H1 (cell line): ENCODE measurements at regions not wholly inside any gene's neighbourhood (a gene's known extent, or its start where the extent isn't known, plus 50 kb on each side); places are given as distances from the start of the nearest gene placed in this dataset.
A peak's percentile ranks its signal among the peaks of the same experiment; 100 is the strongest.

Experiments
- CTCF ChIA-PET: fragments of 300-600 bp; sonication (Branson Sonifier 250); formaldehyde crosslinking; loops from one replicate; lab custom pipeline; 2021; ENCODE audit not compliant: partially characterized antibody; lab: Charles Lee
- POLR2A ChIA-PET: fragments of 300-600 bp; sonication (Branson Sonifier 250); formaldehyde crosslinking; loops from one replicate; lab custom pipeline; 2021; ENCODE audit warnings: inconsistent platforms; ENCODE audit not compliant: partially characterized antibody; lab: Charles Lee
- DNase-seq, 2 experiments: peaks; one replicate each; pipeline versions ENCODE4 v3.0.0 to v3.0.0-alpha.2; 2010 to 2022; ENCODE audit warnings: low spot score in 2 of 2, low read depth in 1 of 2, mixed read lengths in 1 of 2
- FAIRE-seq: peaks from 2 replicates; lab custom pipeline; 2011; peaks lifted over from hg19 to GRCh38; lab: Jason Lieb, UNC
- H2AFZ ChIP-seq: 2 replicates; pipeline ENCODE4 v1.8.1; 2012; ENCODE audit warnings: low read length, inconsistent platforms
- H2AK5ac ChIP-seq: 2 replicates; pipeline ENCODE4 v1.6.1; 2013; ENCODE audit warnings: low read depth, low read length
- H2BK120ac ChIP-seq: replicated peaks from 2 replicates; pipeline ENCODE3; 2013; ENCODE audit warnings: low read depth, low read length, inconsistent platforms
- H2BK12ac ChIP-seq: 2 replicates; pipeline ENCODE4 v1.6.1; 2013; ENCODE audit warnings: low read depth, low read length
- H2BK15ac ChIP-seq: 2 replicates; pipeline ENCODE4 v1.6.1; 2013; ENCODE audit warnings: low read length
- H2BK20ac ChIP-seq: 2 replicates; pipeline ENCODE4 v1.6.1; 2013; ENCODE audit warnings: low read length
- H2BK5ac ChIP-seq: 2 replicates; pipeline ENCODE4 v1.6.1; 2013; ENCODE audit warnings: low read depth, low read length
- H3K14ac ChIP-seq: 2 replicates; pipeline ENCODE4 v1.6.1; 2013; ENCODE audit warnings: inconsistent platforms; ENCODE audit not compliant: insufficient read length
- H3K18ac ChIP-seq: 2 replicates; pipeline ENCODE4 v1.6.1; 2013; ENCODE audit warnings: low read length; ENCODE audit errors: extremely low read depth
- H3K23ac ChIP-seq: 2 replicates; pipeline ENCODE4 v1.6.1; 2013; ENCODE audit warnings: inconsistent platforms; ENCODE audit not compliant: insufficient read length
- H3K23me2 ChIP-seq: 2 replicates; pipeline ENCODE4 v1.6.1; 2013; ENCODE audit warnings: low read depth, low read length
- H3K27ac ChIP-seq: 2 replicates; pipeline ENCODE4 v1.6.1; 2011; ENCODE audit warnings: low read depth, low read length, inconsistent platforms
- H3K27me3 ChIP-seq, 4 experiments: replicated peaks in 1 of 4; 1 replicate in 1 of 4; 2 replicates in 3 of 4; pipeline versions ENCODE4 v1.6.1 to v1.8.1; 2011 to 2013; ENCODE audit warnings: low read length in 3 of 4, mild to moderate bottlenecking in 3 of 4, inconsistent platforms in 2 of 4, mixed read lengths in 2 of 4, moderate library complexity in 1 of 4; ENCODE audit not compliant: control insufficient read depth in 3 of 4, insufficient read depth in 3 of 4; ENCODE audit errors: extremely low read depth in 1 of 4
- H3K36me3 ChIP-seq, 4 experiments: 2 replicates each; pipeline versions ENCODE4 v1.6.1 to v1.8.1; 2011 to 2013; ENCODE audit warnings: mild to moderate bottlenecking in 4 of 4, low read length in 3 of 4, moderate library complexity in 2 of 4, control low read depth in 1 of 4, inconsistent platforms in 1 of 4; ENCODE audit not compliant: insufficient read depth in 4 of 4, control insufficient read depth in 2 of 4
- H3K4ac ChIP-seq: replicated peaks from 2 replicates; pipeline ENCODE3; 2013; ENCODE audit warnings: low read length, low read depth, mixed read lengths, inconsistent platforms; ENCODE audit not compliant: insufficient read length
- H3K4me1 ChIP-seq, 4 experiments: replicated peaks in 1 of 4; 1 replicate in 1 of 4; 2 replicates in 3 of 4; pipeline versions ENCODE4 v1.6.1 to v1.8.1; 2011 to 2013; ENCODE audit warnings: low read length in 3 of 4, inconsistent platforms in 2 of 4, mixed read lengths in 1 of 4; ENCODE audit not compliant: insufficient read depth in 4 of 4, control insufficient read depth in 3 of 4
- H3K4me2 ChIP-seq, 2 experiments: 2 replicates each; pipeline versions ENCODE4 v1.6.1 to v1.8.1; 2011 to 2013; ENCODE audit warnings: low read depth in 2 of 2, low read length in 2 of 2, control low read depth in 1 of 2, inconsistent platforms in 1 of 2, mild to moderate bottlenecking in 1 of 2; ENCODE audit not compliant: insufficient read depth in 1 of 2
- H3K4me3 ChIP-seq, 4 experiments: fragments of 200-600, 300-600 bp in 1 of 4; sonication (generic), shearing (Covaris generic), sonication (Bioruptor Twin) in 1 of 4; 2 replicates each; pipeline versions ENCODE4 v1.5.1 to v1.8.1; 2011 to 2016; ENCODE audit warnings: low read length in 4 of 4, low read depth in 3 of 4, control low read depth in 2 of 4, inconsistent platforms in 2 of 4, mild to moderate bottlenecking in 2 of 4, mixed read lengths in 1 of 4, moderate library complexity in 1 of 4; ENCODE audit not compliant: insufficient read depth in 2 of 4; ENCODE audit errors: extremely low read depth in 1 of 4
- H3K56ac ChIP-seq: replicated peaks from 2 replicates; pipeline ENCODE3; 2013; ENCODE audit warnings: low read depth, mild to moderate bottlenecking, mixed read lengths, low read length, inconsistent platforms; ENCODE audit not compliant: insufficient read length
- H3K79me1 ChIP-seq: 2 replicates; pipeline ENCODE4 v1.6.1; 2013; ENCODE audit warnings: low read depth, low read length, control low read depth
- H3K79me2 ChIP-seq, 2 experiments: 2 replicates each; pipeline versions ENCODE4 v1.6.1 to v1.8.1; 2012 to 2013; ENCODE audit warnings: low read length in 2 of 2, mild to moderate bottlenecking in 2 of 2, inconsistent platforms in 1 of 2; ENCODE audit not compliant: insufficient read depth in 2 of 2, control insufficient read depth in 1 of 2
- H3K9ac ChIP-seq, 4 experiments: replicated peaks in 1 of 4; 1 replicate in 1 of 4; 2 replicates in 3 of 4; pipeline versions ENCODE4 v1.6.1 to v1.8.1; 2011 to 2013; ENCODE audit warnings: low read depth in 3 of 4, low read length in 3 of 4, control low read depth in 2 of 4, mild to moderate bottlenecking in 2 of 4, moderate library complexity in 2 of 4, inconsistent platforms in 1 of 4; ENCODE audit errors: extremely low read depth in 1 of 4
- H3K9me3 ChIP-seq, 2 experiments: 2 replicates each; pipeline versions ENCODE4 v1.6.1 to v1.8.1; 2012 to 2013; ENCODE audit warnings: mild to moderate bottlenecking in 2 of 2, moderate library complexity in 2 of 2, control low read depth in 1 of 2, inconsistent platforms in 1 of 2, low read depth in 1 of 2, low read length in 1 of 2, mixed read lengths in 1 of 2; ENCODE audit not compliant: insufficient read depth in 2 of 2
- H4K20me1 ChIP-seq, 2 experiments: replicated peaks in 1 of 2; 2 replicates each; pipeline versions ENCODE3 to v1.8.1; 2011 to 2013; ENCODE audit warnings: inconsistent platforms in 2 of 2, low read length in 2 of 2, mild to moderate bottlenecking in 1 of 2; ENCODE audit not compliant: insufficient read depth in 2 of 2, control insufficient read depth in 1 of 2
- H4K5ac ChIP-seq: 2 replicates; pipeline ENCODE4 v1.6.1; 2013; ENCODE audit warnings: low read length, low read depth, mixed read lengths, inconsistent platforms; ENCODE audit not compliant: insufficient read length
- H4K8ac ChIP-seq: 2 replicates; pipeline ENCODE4 v1.8.0; 2013; ENCODE audit warnings: mild to moderate bottlenecking, moderate library complexity, low read length, inconsistent platforms; ENCODE audit not compliant: insufficient read depth; ENCODE audit errors: extremely low read depth
- H4K91ac ChIP-seq: replicated peaks from 2 replicates; pipeline ENCODE3; 2013; ENCODE audit warnings: low read length, mixed read lengths, inconsistent platforms; ENCODE audit not compliant: insufficient read length
- EZH2 ChIP-seq: fragments of 200-600 bp; sonication (generic); IDR thresholded peaks from 2 replicates; pipeline ENCODE4 v1.7.1; 2012; ENCODE audit warnings: low read depth, mild to moderate bottlenecking, moderate library complexity, low read length, inconsistent platforms; ENCODE audit not compliant: severe bottlenecking
- SAP30 ChIP-seq: fragments of 300-600 bp; sonication (generic); IDR thresholded peaks from 2 replicates; pipeline ENCODE4 v1.7.1; 2012; ENCODE audit warnings: low read length, moderate library complexity, mild to moderate bottlenecking, inconsistent platforms; ENCODE audit not compliant: insufficient read depth, insufficient replicate concordance
- WGBS, 2 experiments: shearing (Covaris generic) in 1 of 2; methylation state at CpG; one replicate each; pipeline versions ENCODE4 v1.1.6 to v1.1.7; 2013 to 2015; ENCODE audit warnings: low lambda C conversion rate in 2 of 2, mixed read lengths in 2 of 2, inconsistent platforms in 1 of 2, low coverage in 1 of 2, missing lambda C conversion rate in 1 of 2; ENCODE audit not compliant: insufficient replicate concordance in 2 of 2, insufficient coverage in 1 of 2, insufficient read length in 1 of 2; ENCODE audit errors: extremely low coverage in 1 of 2, missing lambda C conversion rate in 1 of 2; 5-methylcytosine and 5-hydroxymethylcytosine counted together

DNA sequence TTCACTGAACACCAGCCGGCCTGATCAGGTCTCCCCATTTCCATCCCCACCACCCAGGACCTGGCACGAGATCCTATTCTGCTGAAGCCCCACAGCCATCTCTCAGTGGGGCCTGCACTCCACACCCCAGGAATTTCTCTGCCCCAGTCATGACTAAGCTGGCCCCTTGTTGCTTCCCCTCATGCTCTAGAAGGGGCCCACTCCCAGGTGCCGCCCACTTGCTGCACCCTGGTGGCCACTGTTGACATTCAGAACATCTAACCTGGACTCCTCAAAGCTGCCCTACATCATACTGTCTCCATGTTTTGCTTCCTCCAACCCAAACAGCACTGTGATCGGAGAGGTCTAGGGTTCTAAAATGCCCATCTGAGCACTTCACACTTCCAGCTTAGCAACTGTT lies 90.7 kb upstream of the KLHL29 start:
- Histone ChIP-seq H4K91ac (no peak overlapping the region), H3K4me3 (no peak overlapping the region), H3K4me1 (no peaks in the 10 kb centered on the region), H3K4me2 (no peak overlapping the region), H4K8ac (no peak overlapping the region), H2AFZ (0 out of 2 replicates have a peak overlapping the region, but pooled peaks have one; percentile 45), H3K23me2 (no peaks in the 10 kb centered on the region), H3K9me3 (no peaks in the 10 kb centered on the region), H2BK20ac (no peak overlapping the region), H3K9ac (no peak overlapping the region), H3K4ac (no peak overlapping the region), H3K14ac (no peak overlapping the region), H3K56ac (no peak overlapping the region), H2AK5ac (no peak overlapping the region), H4K5ac (no peak overlapping the region), H3K27me3 (no peaks in the 10 kb centered on the region), H3K27ac (no peak overlapping the region), H3K23ac (no peak overlapping the region), H3K79me2 (no peaks in the 10 kb centered on the region), H3K79me1 (no peaks in the 10 kb centered on the region), H2BK15ac (no peak overlapping the region), H2BK5ac (no peak overlapping the region; the same call in 1 of the 2 replicates), H2BK12ac (no peak overlapping the region), H3K18ac (no peak overlapping the region), H2BK120ac (no peak overlapping the region), H3K36me3 (no peaks in the 10 kb centered on the region), H4K20me1 (no peaks in the 10 kb centered on the region)
- DNase-seq (no peak), FAIRE-seq (no peak)
- ChIA-PET POLR2A (no interaction called here), CTCF (interaction anchor here (0.7 to 1.4 kb wide), 6 partner anchors 8 to 167 kb away, joined by 3 to 5 read pairs (median 3); no protein-coding TSS in a partner anchor)
- WGBS, 2 experiments: 87% methylated on average over 4 of the region's 4 CpGs; no CpG with 5 or more reads in 1 of the 2 experiments
- TF ChIP-seq SAP30: no peak
- no peak for TF ChIP-seq EZH2
